ENCODE measurements at regions not wholly inside any gene's neighbourhood (a gene's known extent, or its start where the extent isn't known, plus 50 kb on each side); places are given as distances from the start of the nearest gene placed in this dataset.

DNA sequence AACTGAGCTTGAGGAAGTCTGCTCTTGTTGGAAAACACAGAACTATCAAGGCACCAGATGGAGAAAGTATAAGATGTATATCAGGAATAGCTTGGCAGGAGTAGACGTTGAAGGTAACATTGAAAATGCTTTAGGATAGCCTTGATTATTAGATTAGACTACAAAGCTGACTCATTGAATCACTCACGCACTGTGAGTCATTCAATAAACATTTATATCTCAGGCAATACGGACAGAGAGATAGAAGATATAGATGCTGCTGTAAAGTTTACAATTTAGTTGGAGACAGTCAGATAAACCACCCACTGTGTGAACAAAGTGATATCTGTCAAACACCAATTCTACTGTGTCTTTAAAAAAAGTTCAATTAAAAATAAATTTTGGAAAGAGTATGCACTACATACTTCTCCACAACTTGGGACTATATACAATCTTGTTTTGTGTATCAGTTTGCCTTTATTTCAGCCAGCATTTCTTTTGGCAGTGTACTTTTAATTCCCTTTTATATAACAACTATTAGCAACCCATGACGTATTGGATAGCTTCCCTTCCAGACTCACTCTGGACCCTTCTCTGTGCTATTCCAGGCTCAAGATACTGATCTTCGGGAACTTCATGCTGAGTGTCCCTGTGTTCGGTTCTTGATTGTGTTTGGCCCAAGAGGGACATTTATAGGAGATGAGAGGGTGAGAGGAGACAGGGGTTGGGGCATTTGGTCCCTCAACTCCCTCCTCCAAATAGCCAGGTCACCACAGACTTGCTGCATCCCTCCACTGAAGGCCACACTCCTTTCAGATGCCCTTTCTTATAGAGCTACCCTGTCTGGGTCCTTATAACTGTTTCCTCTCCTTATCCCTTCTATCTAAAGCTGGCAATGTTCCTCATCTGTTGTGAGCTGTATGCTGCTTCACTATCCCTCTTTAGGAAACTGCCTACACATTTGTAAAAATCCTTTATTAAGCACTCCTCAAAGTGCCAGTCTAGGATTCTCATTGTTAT lies 176.6 kb upstream of the PTPRK start:
- no peak overlapping the region for H3K27ac ChIP-seq
- peak in 3 of 8 experiments; percentile 50 to 67 (median 57) for ATAC-seq (replicated peaks in 6 of 8)
- H3K4me1 ChIP-seq (replicated peaks in 1 of 2), result no peaks in the 10 kb centered on the region
- H3K4me3 ChIP-seq, result no peak overlapping the region
- WGBS, 10 experiments, result 21 to 100% (median 92%) methylated on average over 2 to 6 of the region's 6 CpGs
- in situ Hi-C loops (cut with MboI; ENCODE audit: low pct_unique_long_range_greater_than_20kb in 2 of 9, low sequenced_read_pairs in 9 of 9, unreplicated experiment in 9 of 9), result no loop called here

DNA sequence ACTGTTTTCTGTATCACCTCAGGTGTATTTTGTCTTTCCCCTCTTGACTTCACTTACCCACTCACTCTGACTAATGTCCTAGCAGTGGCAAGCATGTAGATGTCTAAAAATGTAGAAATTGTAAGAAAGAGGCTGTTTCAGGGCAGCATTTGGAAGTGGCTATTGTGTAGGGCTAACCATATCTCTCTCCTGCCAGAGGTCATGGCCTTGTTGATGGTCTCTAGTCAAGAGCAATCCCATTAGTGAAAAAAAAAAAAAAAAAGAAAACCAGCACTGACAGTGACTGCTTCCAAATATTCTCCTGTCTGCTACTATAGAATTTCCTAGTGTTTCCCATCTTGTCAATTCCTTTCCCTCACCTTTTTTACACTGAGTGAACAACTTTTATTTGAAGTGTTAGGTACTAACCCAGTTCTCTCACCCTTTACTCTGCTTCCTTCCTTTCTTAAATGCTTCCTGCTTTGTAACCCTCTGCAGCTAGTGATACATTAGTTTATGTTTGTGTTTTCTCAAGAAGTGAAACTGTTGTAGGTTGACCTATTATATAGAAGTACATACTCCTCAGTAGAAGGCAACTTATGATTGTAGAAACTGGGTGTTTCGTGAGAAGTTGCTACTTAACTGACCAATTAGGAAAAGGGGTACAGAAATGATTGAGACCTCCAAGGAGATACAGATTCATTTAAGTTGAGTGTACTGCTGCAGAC lies 174.1 kb upstream of the PTPRK start:
- H3K4me3 ChIP-seq, result no peak overlapping the region
- no peak for ATAC-seq (replicated peaks in 6 of 8)
- no peak overlapping the region for H3K27ac ChIP-seq
- no peaks in the 10 kb centered on the region for H3K4me1 ChIP-seq (replicated peaks in 1 of 2)
- 20 to 100% (median 93%) methylated on average over 1 of the region's 1 CpG; no CpG with 5 or more reads in 2 of the 10 experiments for WGBS, 10 experiments
- in situ Hi-C loops (cut with MboI; ENCODE audit: low pct_unique_long_range_greater_than_20kb in 2 of 9, low sequenced_read_pairs in 9 of 9, unreplicated experiment in 9 of 9), result no loop called here

DNA sequence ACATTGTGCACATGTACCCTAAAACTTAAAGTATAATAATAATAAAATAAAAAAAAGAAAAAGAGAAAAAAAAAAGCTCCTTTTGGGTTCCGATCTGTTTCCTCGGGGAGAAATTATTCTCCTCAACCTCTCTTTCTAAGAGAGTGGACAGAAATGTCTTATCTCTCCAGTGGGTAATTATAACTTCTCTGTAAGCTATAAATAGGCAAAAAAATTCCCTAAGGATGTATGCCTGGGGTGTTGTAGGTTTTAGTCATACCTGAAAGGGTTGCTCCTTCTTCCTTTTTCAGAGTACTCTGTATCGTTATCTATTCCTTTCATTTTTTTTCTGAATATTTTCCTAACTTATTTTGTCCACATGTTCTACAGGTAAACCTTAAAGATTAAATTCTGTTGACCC lies 169.7 kb upstream of the PTPRK start:
- no peak for ATAC-seq (replicated peaks in 6 of 8)
- Histone ChIP-seq H3K27ac (no peak overlapping the region), H3K4me3 (no peak overlapping the region), H3K4me1 (replicated peaks in 1 of 2) (no peaks in the 10 kb centered on the region)
- 72 to 100% (median 88%) methylated on average over 2 to 3 of the region's 3 CpGs for WGBS, 10 experiments
- in situ Hi-C loops (cut with MboI; ENCODE audit: low pct_unique_long_range_greater_than_20kb in 2 of 9, low sequenced_read_pairs in 9 of 9, unreplicated experiment in 9 of 9), result no loop called here

DNA sequence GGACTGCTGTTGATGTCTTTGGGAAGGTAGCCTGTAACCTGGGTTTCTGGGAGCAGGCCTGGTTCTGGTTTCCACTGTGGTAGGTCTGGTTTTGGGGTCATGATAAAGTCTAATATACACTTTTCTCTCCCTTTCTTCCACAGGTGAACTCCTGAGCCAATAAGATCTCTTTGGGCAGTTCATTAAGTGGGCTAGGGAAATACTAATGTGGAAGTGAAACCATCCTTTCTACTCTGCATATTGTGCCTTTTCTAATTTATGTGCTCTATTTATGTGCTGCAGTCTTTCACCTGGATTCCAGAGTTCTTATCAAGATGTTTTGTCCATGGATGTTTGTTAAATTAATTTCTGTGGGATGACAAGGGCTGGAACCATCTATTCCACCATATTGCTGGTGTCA lies 165.7 kb upstream of the PTPRK start:
- Histone ChIP-seq H3K4me3 (no peak overlapping the region), H3K27ac (no peak overlapping the region), H3K4me1 (replicated peaks in 1 of 2) (no peaks in the 10 kb centered on the region)
- in situ Hi-C loops (cut with MboI; ENCODE audit: low pct_unique_long_range_greater_than_20kb in 2 of 9, low sequenced_read_pairs in 9 of 9, unreplicated experiment in 9 of 9), result no loop called here
- ATAC-seq (replicated peaks in 6 of 8), result no peak

DNA sequence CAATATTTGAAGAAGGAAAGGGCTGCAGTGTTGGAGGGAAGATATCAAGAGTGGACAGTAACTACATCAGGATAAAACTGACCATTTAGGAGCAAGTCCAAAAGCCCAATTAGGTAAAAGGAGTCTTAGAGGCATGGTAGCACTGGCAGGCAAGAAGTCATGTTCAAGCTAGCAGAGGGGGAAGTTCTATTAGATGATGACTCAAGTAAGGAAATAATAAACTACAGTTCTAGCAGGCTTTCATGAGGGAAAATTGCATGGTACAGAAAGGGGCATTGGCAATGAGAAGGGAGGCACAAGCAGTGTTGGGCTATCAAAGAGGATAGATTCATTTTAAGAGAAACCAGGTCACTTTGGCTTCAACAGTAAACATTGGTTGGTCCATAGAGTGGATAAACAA lies 156.1 kb upstream of the PTPRK start:
- Histone ChIP-seq H3K4me1 (replicated peaks in 1 of 2) (no peaks in the 10 kb centered on the region), H3K4me3 (no peak overlapping the region), H3K27ac (no peak overlapping the region)
- in situ Hi-C loops (cut with MboI; ENCODE audit: low pct_unique_long_range_greater_than_20kb in 2 of 9, low sequenced_read_pairs in 9 of 9, unreplicated experiment in 9 of 9), result no loop called here
- no peak for ATAC-seq (replicated peaks in 6 of 8)

DNA sequence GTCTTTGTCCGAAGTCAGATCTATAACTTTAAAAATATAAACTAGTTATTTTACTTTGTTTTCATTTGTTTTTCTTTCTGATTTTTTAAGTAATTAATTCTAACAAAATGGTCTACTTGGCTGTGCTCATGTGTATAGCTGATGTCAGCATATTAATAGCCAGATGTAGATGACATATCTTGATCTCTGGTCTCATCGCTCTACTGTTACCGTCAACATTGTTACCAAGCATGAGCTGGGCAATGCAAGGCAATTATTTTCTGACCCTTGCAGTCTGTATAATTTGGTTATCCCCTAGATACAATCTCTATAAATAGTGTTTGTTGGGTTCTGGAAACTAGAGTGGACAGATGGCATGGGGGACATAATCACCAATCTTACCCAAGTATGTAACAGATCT lies 151.6 kb upstream of the PTPRK start:
- in situ Hi-C loops (cut with MboI; ENCODE audit: low pct_unique_long_range_greater_than_20kb in 2 of 9, low sequenced_read_pairs in 9 of 9, unreplicated experiment in 9 of 9), result no loop called here
- Histone ChIP-seq H3K4me1 (replicated peaks in 1 of 2) (no peaks in the 10 kb centered on the region), H3K4me3 (no peak overlapping the region), H3K27ac (no peak overlapping the region)
- WGBS, 10 experiments, result 74 to 100% (median 83%) methylated on average over 1 to 3 of the region's 3 CpGs; no CpG with 5 or more reads in 1 of the 10 experiments
- peak in 1 of 8 experiments; percentile 77 for ATAC-seq (replicated peaks in 6 of 8)

DNA sequence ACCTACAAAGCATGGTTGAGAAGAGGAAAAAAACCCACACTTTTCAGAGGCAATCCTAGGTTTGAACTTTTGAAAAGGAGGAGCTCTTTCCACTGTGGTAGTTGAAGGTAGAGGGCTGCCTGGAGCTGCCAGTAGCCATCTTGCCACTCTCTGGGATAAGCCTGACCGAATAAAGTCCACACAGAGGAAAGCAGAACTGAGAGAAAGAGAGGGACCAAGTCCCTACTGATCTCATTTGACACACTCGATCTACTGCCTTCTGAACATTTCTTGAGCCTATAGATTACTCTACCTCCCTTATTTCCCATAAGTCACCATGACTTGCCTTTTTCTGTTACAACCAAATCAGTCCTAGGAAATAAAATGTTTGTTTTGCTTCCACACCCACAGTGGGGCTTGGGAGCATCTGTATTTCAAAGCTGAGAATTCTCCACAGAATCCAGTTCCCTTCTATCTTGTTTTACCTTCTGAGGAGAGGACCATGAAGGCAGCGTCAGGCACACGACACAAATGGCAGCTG lies 147.0 kb upstream of the PTPRK start:
- no peak for ATAC-seq (replicated peaks in 6 of 8)
- WGBS, 10 experiments, result 50 to 100% (median 93%) methylated on average over 1 to 4 of the region's 4 CpGs; no CpG with 5 or more reads in 3 of the 10 experiments
- H3K27ac ChIP-seq, result no peak overlapping the region
- H3K4me3 ChIP-seq, result no peak overlapping the region
- H3K4me1 ChIP-seq (replicated peaks in 1 of 2), result no peaks in the 10 kb centered on the region
- in situ Hi-C loops (cut with MboI; ENCODE audit: low pct_unique_long_range_greater_than_20kb in 2 of 9, low sequenced_read_pairs in 9 of 9, unreplicated experiment in 9 of 9), result no loop called here

DNA sequence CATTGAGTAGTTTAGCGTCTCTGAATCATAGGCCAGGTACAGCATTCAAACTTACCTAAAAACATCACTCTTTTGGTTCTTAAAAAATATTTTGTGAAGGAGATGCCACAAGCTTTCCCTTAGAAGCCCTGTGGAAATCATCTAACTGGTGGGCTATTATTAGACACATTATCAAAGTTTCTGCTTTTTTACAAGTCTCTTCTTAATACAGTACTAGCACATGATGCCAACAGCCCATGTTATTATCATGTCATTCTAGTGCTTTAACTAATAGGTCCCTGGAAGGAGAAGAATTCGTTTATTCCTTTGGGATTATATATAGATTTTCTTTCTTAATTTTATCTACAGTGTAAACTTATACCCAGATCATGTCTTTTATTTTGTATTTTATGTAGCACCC lies 146.0 kb upstream of the PTPRK start:
- no peaks in the 10 kb centered on the region for H3K4me1 ChIP-seq (replicated peaks in 1 of 2)

DNA sequence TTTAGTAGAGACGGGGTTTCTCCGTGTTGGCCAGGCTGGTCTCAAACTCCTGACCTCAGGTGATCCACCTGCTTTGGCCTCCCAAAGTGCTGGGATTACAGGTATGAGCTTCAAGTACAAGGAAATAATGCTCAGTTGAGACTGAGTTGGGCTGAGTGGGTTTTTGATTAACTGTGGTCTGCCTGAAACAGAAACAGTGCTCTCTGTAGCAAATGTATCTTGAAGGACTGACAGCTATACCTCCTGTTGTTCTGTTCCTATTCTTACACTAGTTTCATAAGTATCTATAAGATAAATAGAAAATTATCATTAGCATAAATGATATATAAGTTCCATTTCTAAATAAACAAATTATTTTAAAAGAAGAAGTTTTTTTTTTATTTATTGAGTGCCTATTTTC lies 142.8 kb upstream of the PTPRK start:
- in situ Hi-C loops (cut with MboI; ENCODE audit: low pct_unique_long_range_greater_than_20kb in 2 of 9, low sequenced_read_pairs in 9 of 9, unreplicated experiment in 9 of 9), result no loop called here
- Histone ChIP-seq H3K4me1 (replicated peaks in 1 of 2) (no peaks in the 10 kb centered on the region), H3K4me3 (no peak overlapping the region), H3K27ac (no peak overlapping the region)
- ATAC-seq (replicated peaks in 6 of 8), result no peak
- WGBS, 10 experiments, result 60 to 100% (median 80%) methylated on average over 1 to 2 of the region's 2 CpGs; no CpG with 5 or more reads in 3 of the 10 experiments

More for the DNA sequence above, 146.0 kb upstream of the PTPRK start:
- WGBS, 10 experiments, result 17 to 94% (median 80%) methylated on average over 1 to 2 of the region's 2 CpGs; no CpG with 5 or more reads in 1 of the 10 experiments
- no peak for ATAC-seq (replicated peaks in 6 of 8)
- Histone ChIP-seq H3K27ac (no peak overlapping the region), H3K4me3 (no peak overlapping the region)
- in situ Hi-C loops (cut with MboI; ENCODE audit: low pct_unique_long_range_greater_than_20kb in 2 of 9, low sequenced_read_pairs in 9 of 9, unreplicated experiment in 9 of 9), result no loop called here

DNA sequence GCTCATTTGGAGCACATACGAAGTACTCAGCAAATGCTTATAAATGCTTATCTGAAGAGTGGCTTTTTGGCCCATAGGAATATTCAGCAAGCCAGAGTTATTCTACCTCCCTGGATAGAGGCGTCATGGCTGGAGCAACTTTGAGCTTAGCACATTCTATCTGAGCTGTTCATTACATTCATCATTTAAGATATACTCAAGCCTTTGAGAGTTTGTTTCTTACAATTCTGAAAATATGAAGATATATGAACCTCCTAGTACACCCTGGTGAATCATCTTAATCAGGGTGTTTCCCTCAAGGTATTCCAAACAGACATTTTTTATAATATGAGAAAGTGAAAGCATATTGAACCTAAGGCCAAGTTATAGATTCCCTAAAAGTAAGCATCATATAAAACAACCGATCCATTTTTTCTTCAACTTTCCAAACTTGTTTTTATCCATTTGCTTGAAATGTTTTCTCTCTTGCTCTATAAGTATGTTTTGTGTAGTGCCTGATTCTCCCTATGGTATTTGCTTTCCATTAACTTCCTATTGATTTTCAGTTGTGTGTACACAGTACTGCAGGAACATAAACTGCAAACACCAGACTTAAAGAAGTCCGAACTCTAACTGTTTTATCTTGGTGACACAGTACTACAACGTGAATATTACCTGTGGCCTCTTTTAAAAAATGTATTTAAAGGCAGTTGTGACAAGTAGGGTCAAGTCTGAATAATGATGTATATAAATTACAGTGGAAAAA lies 139.7 kb upstream of the PTPRK start:
- Histone ChIP-seq H3K4me1 (replicated peaks in 1 of 2) (no peaks in the 10 kb centered on the region), H3K4me3 (no peak overlapping the region), H3K27ac (no peak overlapping the region)
- ATAC-seq (replicated peaks in 6 of 8), result peak in 1 of 8 experiments; percentile 43
- WGBS, 10 experiments, result 43 to 97% (median 78%) methylated on average over 1 to 5 of the region's 5 CpGs; no CpG with 5 or more reads in 1 of the 10 experiments
- in situ Hi-C loops (cut with MboI; ENCODE audit: low pct_unique_long_range_greater_than_20kb in 2 of 9, low sequenced_read_pairs in 9 of 9, unreplicated experiment in 9 of 9), result no loop called here

DNA sequence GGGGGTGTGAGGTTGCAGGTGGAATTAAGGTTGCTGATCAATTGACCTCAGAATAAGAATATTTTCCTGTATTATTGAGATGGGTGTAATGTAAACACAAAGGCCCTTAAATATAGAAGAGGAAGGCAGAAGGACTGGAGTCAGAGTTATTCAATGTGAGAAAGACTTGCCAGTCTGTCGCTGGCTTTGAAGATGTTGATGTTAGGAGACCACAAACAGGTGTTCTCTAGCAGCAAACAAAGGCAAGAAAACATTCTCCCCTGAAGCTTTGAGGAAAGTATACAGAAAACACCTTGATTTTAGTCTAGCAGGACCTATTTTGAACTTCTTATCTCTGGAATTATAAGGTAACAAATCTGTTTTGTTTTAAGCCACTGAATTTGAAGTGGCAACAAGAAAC lies 138.9 kb upstream of the PTPRK start:
- 29 to 100% (median 100%) methylated on average over 1 of the region's 1 CpG; no CpG with 5 or more reads in 5 of the 10 experiments for WGBS, 10 experiments

DNA sequence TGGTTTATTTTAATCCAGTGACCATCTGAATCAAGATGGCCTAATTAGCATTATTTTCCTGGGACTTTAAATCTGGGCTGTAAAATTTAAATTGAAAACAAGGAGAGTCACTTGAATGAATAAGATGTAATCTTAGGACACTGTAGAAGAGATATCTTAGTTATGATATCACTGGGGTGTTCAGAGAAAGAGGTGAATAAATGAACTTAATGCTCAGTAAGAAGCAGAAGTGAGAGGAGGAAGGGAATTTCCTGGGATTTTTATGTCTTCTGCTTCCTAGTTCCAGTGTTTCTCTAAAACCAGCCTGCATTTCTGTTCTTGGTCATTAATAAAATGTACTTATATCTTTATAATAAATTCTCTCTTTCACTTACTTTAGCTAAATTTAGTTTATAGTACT lies 136.8 kb upstream of the PTPRK start:
- in situ Hi-C loops (cut with MboI; ENCODE audit: low pct_unique_long_range_greater_than_20kb in 2 of 9, low sequenced_read_pairs in 9 of 9, unreplicated experiment in 9 of 9), result no loop called here
- H3K4me3 ChIP-seq, result no peak overlapping the region
- no peak for ATAC-seq (replicated peaks in 6 of 8)
- no peak overlapping the region for H3K27ac ChIP-seq
- no peaks in the 10 kb centered on the region for H3K4me1 ChIP-seq (replicated peaks in 1 of 2)

More for the DNA sequence above, 138.9 kb upstream of the PTPRK start:
- in situ Hi-C loops (cut with MboI; ENCODE audit: low pct_unique_long_range_greater_than_20kb in 2 of 9, low sequenced_read_pairs in 9 of 9, unreplicated experiment in 9 of 9), result no loop called here
- H3K4me3 ChIP-seq, result no peak overlapping the region
- no peaks in the 10 kb centered on the region for H3K4me1 ChIP-seq (replicated peaks in 1 of 2)
- no peak for ATAC-seq (replicated peaks in 6 of 8)
- H3K27ac ChIP-seq, result no peak overlapping the region

Data from motor neuron (in vitro differentiated cells).